ENCODE measurements at regions not wholly inside any gene's neighbourhood (a gene's known extent, or its start where the extent isn't known, plus 50 kb on each side); places are given as distances from the start of the nearest gene placed in this dataset.

- TF ChIP-seq CTCF (IDR thresholded peaks at IDR 0.05) (no peak), POLR2A (IDR thresholded peaks at IDR 0.05) (no peak), POLR2AphosphoS5 (IDR thresholded peaks at IDR 0.05) (no peak), EP300 (IDR thresholded peaks at IDR 0.05) (no peak)
These were observed 71.7 kb downstream of the CMAS start for GRCh38 chr12:22117563-22118237.
